WTC11 (cell line): ENCODE measurements at regions not wholly inside any gene's neighbourhood (a gene's known extent, or its start where the extent isn't known, plus 50 kb on each side); places are given as distances from the start of the nearest gene placed in this dataset.

Source experiments
- ATAC-seq: fragments of 200-7000 bp; cut with Tn5 transposase; 2 replicates; pipeline ENCODE4 v1.10.0; 2021; ENCODE audit warnings: mild to moderate bottlenecking, moderate library complexity
- CTCF ChIA-PET: fragments of 300-600 bp; sonication (Branson Sonifier 250); formaldehyde crosslinking; loops from one replicate; lab custom pipeline; 2021; ENCODE audit warnings: antibody characterized with exemption; lab: Charles Lee
- POLR2A ChIA-PET: fragments of 350-600 bp; sonication (Branson Sonifier 250); formaldehyde crosslinking; loops from one replicate; lab custom pipeline; 2021; ENCODE audit warnings: antibody characterized with exemption; lab: Charles Lee
- DNase-seq: peaks from one replicate; pipeline ENCODE4 v3.0.0; 2021; ENCODE audit warnings: low spot score
- H3K27ac Mint-ChIP-seq: 2 replicates; pipeline ENCODE4 v1.8.0; 2021; ENCODE audit warnings: mixed read lengths
- H3K27me3 Mint-ChIP-seq: 2 replicates; pipeline ENCODE4 v1.8.0; 2021; ENCODE audit warnings: low read depth, mild to moderate bottlenecking, moderate library complexity, mixed read lengths
- H3K36me3 Mint-ChIP-seq: 2 replicates; pipeline ENCODE4 v1.8.0; 2021; ENCODE audit warnings: mixed read lengths
- H3K4me1 Mint-ChIP-seq: 2 replicates; pipeline ENCODE4 v1.8.0; 2022; ENCODE audit warnings: mixed read lengths
- H3K4me3 Mint-ChIP-seq: 2 replicates; pipeline ENCODE4 v1.8.0; 2021; ENCODE audit warnings: mild to moderate bottlenecking, moderate library complexity, mixed read lengths
- H3K9me3 Mint-ChIP-seq: 2 replicates; pipeline ENCODE4 v1.8.0; 2021; ENCODE audit warnings: mixed read lengths
- AR ChIP-seq: fragments of 250-450 bp; sonication (Bioruptor Pico); IDR thresholded peaks from 2 replicates; pipeline ENCODE4 v1.9.0; 2021; ENCODE audit warnings: mild to moderate bottlenecking
- CDX4 ChIP-seq: fragments of 250-450 bp; sonication (Bioruptor Pico); IDR thresholded peaks from 2 replicates; pipeline ENCODE4 v1.9.0; 2021; ENCODE audit warnings: moderate library complexity, mild to moderate bottlenecking, inconsistent platforms, borderline replicate concordance
- CREM ChIP-seq: sonication (generic); formaldehyde crosslinking; IDR thresholded peaks from 2 replicates; pipeline ENCODE4 v1.8.1; 2022; ENCODE audit warnings: mild to moderate bottlenecking, missing genetic modification reagents, moderate library complexity
- E2F1 ChIP-seq: sonication (generic); formaldehyde crosslinking; IDR thresholded peaks from 2 replicates; pipeline ENCODE4 v1.8.0; 2022; ENCODE audit warnings: mild to moderate bottlenecking, missing genetic modification reagents
- E2F4 ChIP-seq: sonication (generic); formaldehyde crosslinking; IDR thresholded peaks from 2 replicates; pipeline ENCODE4 v1.8.1; 2022; ENCODE audit warnings: low read depth, mild to moderate bottlenecking, moderate library complexity, missing genetic modification reagents, borderline replicate concordance
- E2F5 ChIP-seq: sonication (generic); formaldehyde crosslinking; IDR thresholded peaks from 2 replicates; pipeline ENCODE4 v1.8.1; 2022; ENCODE audit warnings: mild to moderate bottlenecking, moderate library complexity, missing genetic modification reagents
- ESRRA ChIP-seq: sonication (generic); formaldehyde crosslinking; IDR thresholded peaks from 2 replicates; pipeline ENCODE4 v1.8.1; 2022; ENCODE audit warnings: mild to moderate bottlenecking, missing genetic modification reagents, borderline replicate concordance
- GRHL2 ChIP-seq: fragments of 250-450 bp; sonication (Bioruptor Pico); IDR thresholded peaks from 2 replicates; pipeline ENCODE4 v1.8.0; 2022; ENCODE audit warnings: mild to moderate bottlenecking, moderate library complexity; ENCODE audit not compliant: insufficient replicate concordance, severe bottlenecking
- GTF2I ChIP-seq: fragments of 250-450 bp; sonication (Bioruptor Pico); conservative IDR thresholded peaks from 2 replicates; pipeline ENCODE4 v1.4.0; 2021; ENCODE audit warnings: mild to moderate bottlenecking
- HMGA2 ChIP-seq: fragments of 250-450 bp; sonication (Bioruptor Pico); IDR thresholded peaks from 2 replicates; pipeline ENCODE4 v1.4.0; 2021; ENCODE audit warnings: mild to moderate bottlenecking, moderate library complexity
- MYBL2 ChIP-seq: sonication (generic); formaldehyde crosslinking; IDR thresholded peaks from 2 replicates; pipeline ENCODE4 v1.8.1; 2023; ENCODE audit warnings: mild to moderate bottlenecking, moderate library complexity, missing genetic modification reagents
- NR3C1 ChIP-seq: sonication (generic); formaldehyde crosslinking; conservative IDR thresholded peaks from 2 replicates; pipeline ENCODE4 v1.8.1; 2023; ENCODE audit warnings: low read depth, mild to moderate bottlenecking, missing genetic modification reagents
- PRRX2 ChIP-seq: fragments of 250-450 bp; sonication (Bioruptor Pico); IDR thresholded peaks from 2 replicates; pipeline ENCODE4 v1.8.0; 2021; ENCODE audit warnings: mild to moderate bottlenecking
- RORB ChIP-seq: fragments of 250-450 bp; sonication (Bioruptor Pico); IDR thresholded peaks from 2 replicates; pipeline ENCODE4 v1.9.0; 2021; ENCODE audit warnings: mild to moderate bottlenecking
- TP53 ChIP-seq: sonication (generic); formaldehyde crosslinking; IDR thresholded peaks from 2 replicates; pipeline ENCODE4 v1.8.1; 2023; ENCODE audit warnings: mild to moderate bottlenecking, missing genetic modification reagents
- ZBTB43 ChIP-seq: sonication (generic); formaldehyde crosslinking; IDR thresholded peaks from 2 replicates; pipeline ENCODE4 v1.8.1; 2023; ENCODE audit warnings: mild to moderate bottlenecking, missing genetic modification reagents
- ZNF317 ChIP-seq: sonication (generic); formaldehyde crosslinking; IDR thresholded peaks from 2 replicates; pipeline ENCODE4 v1.8.1; 2023; ENCODE audit warnings: low read depth, mild to moderate bottlenecking, moderate library complexity, missing genetic modification reagents, borderline replicate concordance
- ZNF396 ChIP-seq: fragments of 250-450 bp; sonication (Bioruptor Pico); IDR thresholded peaks from 2 replicates; pipeline ENCODE4 v1.8.0; 2021; ENCODE audit warnings: mild to moderate bottlenecking, moderate library complexity, borderline replicate concordance
- ZNF416 ChIP-seq: fragments of 250-450 bp; sonication (Bioruptor Pico); IDR thresholded peaks from 2 replicates; pipeline ENCODE4 v1.9.0; 2021; ENCODE audit warnings: mild to moderate bottlenecking, inconsistent platforms

GRCh38 chr10:125599194-125599593 is 83.8 kb downstream of the TEX36 start (continued):
- TF ChIP-seq GRHL2 (CRISPR knock-in tag) (no peak), TP53 (no peak), ZBTB43 (CRISPR knock-in tag) (no peak)

- Mint-ChIP-seq H3K4me1 (peaks cover 17% of the 10 kb centered on the region), H3K4me3 (no peak overlapping the region), H3K9me3 (peaks cover 45% of the 10 kb centered on the region), H3K27me3 (no peaks in the 10 kb centered on the region; the same call in 1 of the 2 replicates), H3K36me3 (peaks cover 16% of the 10 kb centered on the region), H3K27ac (no peak overlapping the region)
- POLR2A ChIA-PET, result no interaction called here
- ATAC-seq, result no peak
- CTCF ChIA-PET, result no interaction called here
- DNase-seq, result no peak
- TF ChIP-seq CREM (CRISPR knock-in tag), result no peak
- TF ChIP-seq MYBL2 (CRISPR knock-in tag), result no peak
- TF ChIP-seq NR3C1 (CRISPR knock-in tag), result no peak
- TF ChIP-seq PRRX2 (CRISPR knock-in tag), result no peak
- no peak for TF ChIP-seq E2F4 (CRISPR knock-in tag)
- TF ChIP-seq ZNF416 (CRISPR knock-in tag), result no peak
- TF ChIP-seq E2F5 (CRISPR knock-in tag), result no peak
Observed at GRCh38 chr10:125595911-125596310, 87.1 kb downstream of the TEX36 start.

GRCh38 chr10:125593644-125594043 is 89.3 kb downstream of the TEX36 start:
- H3K36me3 Mint-ChIP-seq, result peaks cover 8% of the 10 kb centered on the region
- H3K4me3 Mint-ChIP-seq, result no peak overlapping the region
- peaks cover 14% of the 10 kb centered on the region for H3K4me1 Mint-ChIP-seq
- no peak for TF ChIP-seq ZNF416 (CRISPR knock-in tag)
- TF ChIP-seq, all 79 proteins: peak for 0
- ATAC-seq (no peak), DNase-seq (no peak)
- CTCF ChIA-PET, result interaction anchor here (1.4 kb wide), 1 partner anchor 72 kb away, joined by 4 read pairs; no protein-coding TSS in a partner anchor
- no peak overlapping the region for H3K27ac Mint-ChIP-seq
- peaks cover 31% of the 10 kb centered on the region for H3K9me3 Mint-ChIP-seq
- POLR2A ChIA-PET, result interaction anchor here (1.0 kb wide), 1 partner anchor 19 kb away, joined by 3 read pairs; no protein-coding TSS in a partner anchor
- H3K27me3 Mint-ChIP-seq, result no peaks in the 10 kb centered on the region

GRCh38 chr10:125592897-125593296 is 90.1 kb downstream of the TEX36 start:
- peaks cover 31% of the 10 kb centered on the region for H3K9me3 Mint-ChIP-seq
- ATAC-seq, result peak; percentile 75; the same call in 1 of the 2 replicates
- TF ChIP-seq ZNF396 (CRISPR knock-in tag), result no peak
- no peak for TF ChIP-seq AR (CRISPR knock-in tag)
- TF ChIP-seq RORB, result no peak
- TF ChIP-seq GTF2I (CRISPR knock-in tag), result no peak
- TF ChIP-seq ZNF317, result no peak
- no peak for TF ChIP-seq CDX4 (CRISPR knock-in tag)
- no peak for TF ChIP-seq ESRRA (CRISPR knock-in tag)
- TF ChIP-seq E2F1 (CRISPR knock-in tag), result no peak
- TF ChIP-seq HMGA2 (CRISPR knock-in tag), result no peak

More at GRCh38 chr10:125592897-125593296, 90.1 kb downstream of the TEX36 start:
- Mint-ChIP-seq H3K4me3 (no peak overlapping the region), H3K4me1 (peaks cover 17% of the 10 kb centered on the region), H3K36me3 (peaks cover 8% of the 10 kb centered on the region), H3K27me3 (peaks cover 3% of the 10 kb centered on the region; the same call in 1 of the 2 replicates), H3K27ac (no peak overlapping the region)
- CTCF ChIA-PET, result interaction anchor here (0.6 to 1.4 kb wide), 2 partner anchors 71 to 875 kb away, joined by 3 to 4 read pairs; no protein-coding TSS in a partner anchor
- POLR2A ChIA-PET, result interaction anchor here (1.0 kb wide), 1 partner anchor 20 kb away, joined by 3 read pairs; no protein-coding TSS in a partner anchor
- no peak for DNase-seq
